HuH-7 (cell line): ENCODE measurements at regions not wholly inside any gene's neighbourhood (a gene's known extent, or its start where the extent isn't known, plus 50 kb on each side); places are given as distances from the start of the nearest gene placed in this dataset.

Source experiments
- DNase-seq: peaks from one replicate; pipeline ENCODE4 v3.0.0; 2011; ENCODE audit warnings: low spot score

DNA sequence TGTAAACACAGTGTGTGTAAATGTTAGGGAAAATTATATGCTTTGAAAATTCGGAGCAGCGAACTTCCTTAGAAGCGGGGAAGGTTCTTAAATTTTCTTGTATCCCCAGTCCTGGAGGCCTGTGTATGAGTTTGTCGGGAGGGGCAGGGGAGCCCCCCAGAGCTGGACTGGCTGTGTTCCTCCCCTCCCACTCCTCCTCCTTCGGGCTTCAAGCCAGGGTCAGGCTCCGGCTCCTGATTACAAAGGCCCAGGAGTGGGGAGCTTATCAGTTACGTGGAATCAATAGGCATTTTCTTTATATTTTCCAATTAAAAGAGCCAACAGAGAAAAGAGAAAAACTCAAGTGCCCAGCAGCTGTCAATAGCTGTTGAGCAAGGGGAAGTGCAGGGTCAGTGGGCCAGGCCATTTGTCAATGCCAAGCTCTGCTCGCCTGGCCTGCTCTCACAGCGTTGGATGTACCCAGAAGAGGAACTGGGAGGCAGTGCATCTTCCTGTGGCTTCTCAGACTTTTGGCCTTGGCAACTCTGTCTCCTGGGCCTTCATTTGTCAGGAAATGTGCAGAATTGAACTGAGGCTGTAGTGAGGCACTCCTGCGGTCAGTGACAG lies 156.9 kb upstream of the PCBD1 start:
- no peak for DNase-seq

DNA sequence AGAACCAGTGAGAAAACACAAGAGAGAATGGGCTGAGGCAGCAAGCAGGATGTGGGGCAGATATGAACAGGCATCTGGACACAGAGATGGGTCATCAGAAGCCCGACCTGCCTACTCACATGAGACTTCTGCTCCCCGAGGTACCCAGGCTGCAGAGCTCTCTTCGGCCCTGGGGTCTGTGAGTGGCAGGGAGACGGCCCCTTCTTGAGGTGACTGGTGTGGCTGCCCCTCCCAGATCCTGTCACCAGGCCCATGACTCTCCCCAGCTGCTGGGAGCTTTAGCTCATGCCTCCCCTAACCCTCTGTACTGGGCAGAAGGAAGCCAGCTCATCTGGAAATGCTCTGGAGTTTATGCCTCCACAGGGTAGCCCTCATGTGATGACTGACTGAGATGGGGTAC lies 157.6 kb upstream of the PCBD1 start:
- no peak for DNase-seq

DNA sequence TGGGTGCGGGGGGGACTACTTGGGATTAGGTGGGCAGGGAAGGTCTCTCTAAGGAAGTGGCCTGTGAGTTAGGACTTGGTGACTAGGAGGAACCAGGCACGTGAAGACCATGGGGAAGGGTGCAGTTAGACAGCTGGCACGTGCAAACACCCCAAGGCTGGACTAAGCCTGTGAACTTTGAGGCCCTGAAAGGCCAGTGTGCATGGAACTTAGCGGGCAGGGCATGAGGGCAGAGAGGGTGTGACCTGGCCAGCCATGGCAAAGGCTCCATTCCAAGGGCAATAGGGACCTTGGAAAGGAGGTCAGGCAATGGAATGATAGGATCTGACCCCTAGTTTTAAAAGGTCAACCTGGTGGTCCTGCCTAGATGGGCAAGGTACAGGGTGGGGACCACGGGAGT lies 158.4 kb upstream of the PCBD1 start:
- no peak for DNase-seq

DNA sequence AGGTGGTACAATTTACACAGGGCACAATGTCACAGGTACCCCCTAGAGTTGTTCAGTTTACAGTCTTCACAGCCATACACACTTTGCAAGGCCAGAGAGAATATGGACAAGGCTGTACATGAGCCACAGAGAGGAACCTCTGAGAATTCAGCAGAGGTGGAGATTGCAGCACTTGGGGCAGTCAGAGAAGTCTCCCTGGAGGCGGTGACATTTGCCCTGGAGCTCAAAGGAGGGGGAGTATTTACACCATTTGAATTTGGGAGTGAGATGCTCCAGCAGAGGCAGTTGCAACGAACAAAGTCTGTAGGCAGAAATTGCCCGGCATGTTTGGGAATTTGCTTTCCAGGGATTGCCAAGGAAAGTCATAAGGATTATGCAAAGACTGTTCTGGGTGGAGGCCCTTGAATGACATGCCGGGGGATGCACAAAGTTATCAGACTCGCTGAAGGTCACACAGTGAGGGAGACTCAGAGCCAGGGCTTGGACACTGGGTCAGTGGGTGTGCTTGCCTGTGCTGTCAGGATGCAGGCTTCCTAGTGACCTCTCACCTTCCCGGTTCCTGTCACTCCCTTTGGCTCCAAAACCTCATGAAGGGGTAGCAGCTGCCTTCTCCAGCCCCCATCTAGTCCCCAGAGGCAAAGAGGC lies 160.7 kb upstream of the PCBD1 start:
- no peak for DNase-seq

DNA sequence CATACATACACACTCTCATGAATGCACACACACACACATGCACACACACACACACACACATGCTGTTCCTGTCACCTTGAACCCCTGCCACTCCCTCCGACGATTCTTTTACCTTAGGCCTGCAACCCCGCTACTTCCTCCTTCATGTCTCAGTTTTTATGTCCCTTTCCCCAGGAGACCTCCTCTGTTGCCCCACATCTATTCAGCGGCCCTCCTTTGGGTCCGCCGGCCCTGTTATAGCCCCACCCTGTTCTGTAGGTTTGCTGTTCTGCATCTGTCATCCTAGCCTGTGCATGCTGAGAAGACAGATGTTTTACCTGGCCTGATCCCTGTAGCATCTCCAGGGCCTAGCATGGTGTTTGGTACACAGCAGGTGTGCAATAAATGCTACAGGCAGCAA lies 161.6 kb upstream of the PCBD1 start:
- no peak for DNase-seq

DNA sequence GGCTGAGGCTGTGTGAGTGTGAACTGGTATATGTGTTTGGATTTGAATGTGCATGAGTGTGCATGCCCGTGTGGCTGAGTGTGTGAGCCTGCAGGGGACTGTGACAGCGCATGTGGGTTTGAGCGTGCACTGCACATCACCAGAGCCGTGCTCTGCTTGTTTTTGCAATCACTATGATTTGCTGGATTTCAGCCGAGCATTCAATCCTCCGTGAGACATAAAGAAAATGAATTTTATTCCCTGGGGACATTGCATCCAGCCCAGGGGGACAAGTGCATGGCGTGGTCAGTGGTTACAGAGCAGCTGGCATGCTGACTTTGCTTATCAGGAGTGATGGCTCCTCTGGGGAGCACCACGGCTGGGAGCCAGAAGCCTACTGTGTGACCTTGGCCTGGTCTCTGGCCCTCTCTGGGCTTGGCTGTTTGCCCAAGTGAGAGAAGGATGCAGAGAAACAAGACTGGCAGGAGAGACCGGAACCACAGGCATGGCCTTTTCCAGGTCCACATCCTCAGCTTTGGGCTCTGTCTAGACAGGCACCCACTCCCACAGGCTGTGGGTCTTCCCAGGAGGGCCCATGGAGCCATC lies 160.2 kb upstream of the UNC5B start:
- no peak for DNase-seq

DNA sequence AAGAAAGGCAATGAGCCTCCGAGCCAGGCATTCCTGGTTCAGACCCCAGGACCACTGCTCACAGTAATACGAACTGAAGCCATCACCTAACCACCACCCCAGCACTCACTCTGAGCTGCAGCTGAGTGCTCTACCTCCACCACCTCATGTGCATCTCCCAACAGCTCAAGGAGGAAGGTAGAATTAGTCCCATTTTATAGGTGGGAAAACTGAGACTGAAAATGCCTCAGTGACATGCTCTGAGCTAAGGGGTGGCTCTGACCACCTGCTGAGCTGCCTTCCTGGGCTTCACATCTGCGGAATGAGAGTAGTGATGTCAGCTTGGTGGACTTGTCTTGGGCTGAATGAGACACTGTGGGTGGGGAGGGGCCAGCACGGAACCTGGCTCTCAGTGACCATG lies 159.7 kb upstream of the UNC5B start:
- no peak for DNase-seq

DNA sequence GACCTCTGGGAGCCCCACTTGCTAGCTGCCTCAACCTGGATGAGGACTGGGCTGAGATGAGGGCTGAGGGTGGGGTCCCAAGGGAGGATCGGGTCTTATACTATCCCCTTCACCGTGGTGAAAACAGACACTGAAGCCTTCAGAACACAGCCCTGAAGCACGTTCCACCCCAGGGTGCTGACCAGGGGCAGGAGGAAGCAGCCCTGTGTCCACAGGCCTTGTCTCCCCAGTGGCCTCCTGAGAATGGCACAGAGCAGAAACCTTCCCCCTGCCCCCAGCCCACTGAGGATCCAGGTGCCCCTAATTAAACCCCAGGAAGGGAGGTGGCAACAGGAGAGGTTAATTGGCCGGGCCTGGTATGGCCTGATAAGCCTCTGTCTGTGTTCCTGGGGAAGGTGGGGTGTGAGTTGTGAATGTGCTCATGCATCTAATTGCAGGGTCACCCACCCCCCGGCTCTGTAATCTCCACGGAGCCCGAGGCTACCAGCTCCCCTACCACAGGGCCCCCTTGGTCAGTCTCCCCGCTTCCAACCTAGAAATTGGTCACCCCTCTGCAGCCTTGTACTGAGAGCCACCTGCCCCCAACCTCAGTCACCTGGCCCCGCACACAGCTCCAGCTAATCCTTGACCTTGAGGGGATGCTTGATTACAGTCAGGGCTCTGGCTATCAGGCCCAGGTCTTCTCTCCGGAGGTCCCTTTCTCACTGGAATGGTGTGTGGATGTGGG lies 159.0 kb upstream of the UNC5B start:
- DNase-seq = no peak

DNA sequence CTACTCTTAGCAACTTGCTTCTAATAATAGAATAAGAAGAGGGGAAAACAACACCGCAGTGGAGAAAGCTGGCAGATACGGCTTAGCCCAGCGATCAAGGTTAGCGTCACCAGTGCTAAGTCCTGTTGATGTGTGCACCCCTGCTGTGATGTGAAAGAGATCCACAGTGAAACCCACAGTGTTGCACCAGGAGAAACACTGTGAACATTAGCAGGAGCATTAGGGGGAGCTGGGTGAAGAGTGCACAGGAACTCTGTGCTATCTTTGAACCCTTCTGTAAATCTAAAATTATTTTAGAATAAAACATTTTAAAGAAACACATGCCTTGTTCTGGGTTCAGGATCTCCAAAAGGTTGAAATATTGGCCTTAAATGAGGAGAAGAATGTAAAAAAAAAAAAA lies 154.1 kb upstream of the UNC5B start:
- no peak for DNase-seq

DNA sequence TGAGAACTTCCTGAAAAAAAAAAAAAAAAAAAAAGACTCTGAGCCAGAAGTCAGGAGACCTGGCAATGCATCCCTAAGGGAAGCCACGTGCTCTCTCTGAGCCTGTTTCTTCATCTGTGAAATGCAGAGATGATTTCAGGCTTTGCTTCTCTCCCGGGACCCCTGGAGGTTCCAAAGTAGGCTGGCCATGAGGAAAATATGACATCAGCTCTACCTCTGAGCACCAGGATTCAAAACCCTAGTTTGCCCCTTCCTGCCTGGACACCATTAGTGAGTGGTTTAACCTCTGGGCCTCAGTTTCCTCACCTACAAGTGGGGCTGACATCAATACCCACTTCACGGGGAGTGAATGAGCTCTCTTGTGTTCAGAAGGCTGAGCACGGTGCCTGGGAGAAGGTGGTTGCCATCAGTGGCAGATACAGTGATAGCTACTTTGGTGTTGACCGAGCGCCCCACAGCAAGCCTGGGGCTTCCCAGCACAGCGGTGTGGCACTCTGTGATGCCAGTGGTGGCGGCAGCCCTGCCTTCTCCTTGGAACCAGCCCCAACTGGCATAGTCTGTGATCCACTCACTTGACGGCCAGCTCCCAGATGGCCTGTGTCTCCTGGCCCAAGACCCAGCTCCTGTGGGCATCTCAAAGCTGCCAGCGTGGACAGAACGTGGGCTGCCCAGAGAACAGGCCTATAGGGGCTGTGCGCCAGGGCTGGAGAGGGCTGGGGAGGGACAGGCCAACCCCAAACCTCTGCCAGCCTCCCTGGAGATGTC lies 153.1 kb upstream of the UNC5B start:
- DNase-seq = no peak

DNA sequence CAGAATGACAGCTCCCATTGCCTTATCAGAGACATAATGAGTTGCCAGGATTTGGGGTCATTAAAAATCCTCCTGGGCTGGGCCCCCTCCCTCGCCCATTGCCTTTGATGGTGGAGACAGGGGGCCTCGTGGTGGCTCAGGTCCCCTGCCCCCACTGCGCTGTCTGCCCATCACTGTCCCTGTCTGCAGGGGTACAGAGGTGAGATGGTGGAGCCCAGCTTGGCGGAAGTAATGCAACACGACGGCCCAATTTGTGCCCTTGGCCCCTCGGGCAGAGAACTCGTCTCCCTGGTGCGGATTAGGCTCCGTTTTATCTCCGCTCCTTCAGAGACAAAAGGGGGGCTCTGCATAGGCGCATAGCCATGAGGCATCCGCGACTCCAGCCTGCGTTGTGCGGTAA lies 152.4 kb upstream of the UNC5B start:
- no peak for DNase-seq

DNA sequence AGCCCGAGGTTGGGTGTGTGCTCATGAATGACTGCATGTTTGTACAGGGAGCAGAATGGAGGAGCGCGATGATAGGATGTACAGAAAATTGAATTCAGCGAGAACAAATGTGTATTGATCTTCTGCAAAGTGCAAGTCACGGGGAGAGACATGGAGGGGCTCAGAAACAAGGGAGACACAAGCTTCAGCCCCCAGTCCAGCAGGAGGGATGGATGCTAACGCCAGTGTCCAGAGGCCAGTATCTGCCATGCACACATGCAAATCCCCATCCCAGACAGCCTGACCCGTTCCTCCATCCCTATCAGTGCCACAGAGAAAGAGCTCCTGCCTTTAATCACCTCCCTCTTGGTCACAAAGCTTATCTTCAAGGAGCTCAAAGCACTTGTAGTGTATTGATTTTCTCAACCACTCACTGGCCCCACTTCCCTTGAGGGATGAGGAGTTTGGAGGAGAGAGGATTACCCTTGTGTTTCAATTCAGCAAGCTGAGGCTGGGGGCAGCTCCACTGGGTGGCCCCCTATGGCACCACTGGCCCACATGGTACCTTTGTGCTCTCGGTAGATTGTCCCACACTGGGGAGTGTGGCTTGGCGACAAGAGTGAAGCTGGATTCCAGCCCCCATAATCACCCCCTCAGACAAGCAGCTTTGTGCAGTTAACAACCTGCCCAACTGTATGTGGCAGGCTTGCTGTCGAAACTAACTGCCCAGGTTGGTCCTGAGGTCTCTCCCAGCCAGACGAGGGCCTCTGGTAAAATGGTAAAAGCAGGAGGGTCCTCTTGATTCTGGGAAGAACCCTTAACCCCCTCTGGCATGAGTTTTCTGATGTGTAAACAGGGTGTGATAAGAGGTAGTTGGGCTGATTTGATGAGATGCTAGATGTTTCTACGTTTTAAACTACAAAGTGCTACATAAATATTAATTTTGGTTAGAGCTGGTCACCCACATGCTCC lies 151.6 kb upstream of the UNC5B start:
- DNase-seq = no peak

DNA sequence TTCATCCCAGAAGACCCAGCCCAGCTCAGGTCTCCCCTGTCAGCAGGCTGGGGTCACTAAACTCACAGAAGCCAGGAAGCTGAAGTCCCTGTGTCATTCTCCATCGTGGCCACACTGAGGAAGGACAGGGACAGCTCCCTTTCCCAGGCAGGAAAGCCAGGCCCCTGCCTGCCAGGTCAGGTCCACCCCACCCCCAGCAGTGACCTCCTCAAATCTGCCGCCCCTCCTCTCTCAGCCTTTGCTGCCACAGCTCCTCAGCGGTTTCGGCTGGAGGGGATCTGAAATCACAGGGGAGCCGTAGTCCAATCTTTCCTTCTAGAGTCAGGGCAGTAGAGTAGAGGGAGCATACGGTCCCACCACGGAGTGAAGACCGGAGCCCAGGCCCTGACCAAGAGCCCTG lies 150.9 kb upstream of the UNC5B start:
- no peak for DNase-seq

DNA sequence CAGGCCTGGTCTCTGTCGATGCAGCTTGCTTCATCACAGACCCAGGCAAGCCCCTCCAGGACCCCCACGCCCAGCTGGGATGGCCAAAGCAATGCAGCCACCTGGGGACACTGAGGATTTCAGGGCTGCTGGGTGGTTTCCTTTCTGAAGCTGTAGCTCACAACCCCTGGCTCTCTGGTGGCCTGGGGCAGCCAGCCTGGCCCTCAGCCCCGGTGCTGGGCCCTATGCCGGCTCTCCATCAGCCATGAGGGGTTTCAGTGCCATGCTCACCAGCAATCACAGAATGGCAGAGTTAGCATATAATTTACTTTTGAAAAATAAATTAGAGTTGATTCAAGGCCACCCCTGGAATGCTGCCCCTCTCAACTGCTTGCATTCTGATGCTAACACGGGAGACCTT lies 150.2 kb upstream of the UNC5B start:
- DNase-seq = no peak

DNA sequence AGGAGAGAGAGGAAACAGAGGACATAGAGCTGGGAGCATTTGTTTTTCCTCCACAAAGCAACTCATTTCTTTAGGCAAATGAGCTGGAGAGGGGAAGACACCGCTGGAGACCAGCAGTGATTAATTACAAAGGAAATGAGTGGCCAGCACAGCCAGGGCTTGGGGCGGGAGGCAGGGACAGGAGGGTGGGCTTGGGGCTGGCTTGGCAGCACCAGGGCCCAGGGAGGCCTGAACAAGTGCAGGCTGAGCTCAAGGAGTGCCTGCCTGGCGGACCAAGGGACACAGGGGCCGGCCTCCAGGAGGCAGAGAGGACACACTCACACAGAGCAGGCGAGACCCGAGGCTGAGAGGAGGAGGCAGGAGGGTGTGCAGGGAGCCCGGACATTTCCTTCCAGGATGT lies 149.0 kb upstream of the UNC5B start:
- no peak for DNase-seq

DNA sequence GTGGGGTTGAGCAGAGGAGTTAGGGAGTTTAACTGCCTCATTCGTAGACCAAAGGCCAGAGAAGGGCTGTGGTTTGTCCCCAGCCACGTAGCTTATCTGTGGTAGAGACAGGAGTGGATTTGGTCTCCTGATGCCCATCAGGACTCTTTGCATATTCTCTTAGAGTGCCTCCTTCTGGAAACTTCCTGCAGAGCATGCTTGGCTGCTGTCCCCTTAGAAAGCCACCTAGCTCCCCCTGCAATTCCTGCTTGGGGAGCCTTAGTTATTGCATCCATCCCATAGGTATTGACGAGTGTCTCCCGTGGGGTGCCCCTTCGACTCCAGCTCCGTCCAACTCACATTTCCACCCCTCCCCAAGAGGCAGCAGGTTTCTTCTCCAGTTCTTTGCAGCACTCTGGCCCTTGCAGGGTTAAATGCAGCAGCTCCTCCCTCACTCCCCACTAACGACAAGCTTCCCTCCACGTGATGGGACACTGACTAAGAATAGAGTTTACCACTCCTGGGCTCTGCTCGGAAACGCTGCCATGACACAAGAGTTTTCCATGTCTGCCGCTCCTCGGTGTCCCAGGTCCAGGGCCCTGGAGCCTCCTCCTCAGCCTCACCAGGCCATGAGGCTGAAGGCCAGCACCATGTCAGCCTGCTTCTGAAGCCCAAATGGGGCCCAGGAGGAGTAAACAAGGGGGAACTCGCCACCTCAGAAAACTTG lies 147.8 kb upstream of the UNC5B start:
- DNase-seq = no peak

DNA sequence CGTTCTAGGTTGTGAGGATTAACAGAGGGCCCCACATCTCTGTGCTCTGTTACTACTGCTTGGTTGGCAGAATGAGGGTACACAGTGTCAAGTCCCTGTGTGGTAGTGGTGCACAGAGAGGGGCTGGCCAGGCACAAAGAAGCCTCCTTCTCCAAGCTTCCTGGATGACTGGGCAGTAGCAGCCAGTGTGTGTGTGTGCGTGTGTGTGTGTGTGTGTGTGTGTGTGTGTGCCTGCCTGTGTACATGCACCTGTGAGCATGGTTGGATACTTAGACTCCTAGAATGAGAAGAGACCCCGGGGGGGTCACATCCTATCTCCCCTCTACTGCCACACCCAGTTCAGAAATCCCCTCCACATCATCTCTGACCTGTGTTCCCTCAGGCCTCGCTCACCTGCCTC lies 146.7 kb upstream of the UNC5B start:
- no peak for DNase-seq

DNA sequence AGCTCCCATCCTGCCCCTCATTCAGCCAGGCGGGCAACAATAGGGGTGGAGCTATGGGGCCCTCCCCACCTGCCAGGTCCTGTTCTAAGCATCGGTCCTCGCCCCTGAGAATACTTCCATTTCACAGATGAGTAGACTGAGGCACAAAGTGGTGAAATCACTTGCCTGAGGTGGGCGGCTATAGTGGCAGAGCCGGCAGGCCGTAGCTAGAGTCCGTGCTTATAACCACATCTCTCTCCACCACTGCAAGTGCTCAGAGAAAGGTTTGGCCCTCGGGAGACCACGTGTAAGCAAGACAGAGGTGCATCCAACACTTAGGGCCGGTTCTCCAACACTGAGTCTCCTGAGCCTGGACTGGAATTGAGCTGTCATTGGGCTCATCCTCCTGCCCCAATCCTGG lies 145.8 kb upstream of the UNC5B start:
- DNase-seq = no peak

DNA sequence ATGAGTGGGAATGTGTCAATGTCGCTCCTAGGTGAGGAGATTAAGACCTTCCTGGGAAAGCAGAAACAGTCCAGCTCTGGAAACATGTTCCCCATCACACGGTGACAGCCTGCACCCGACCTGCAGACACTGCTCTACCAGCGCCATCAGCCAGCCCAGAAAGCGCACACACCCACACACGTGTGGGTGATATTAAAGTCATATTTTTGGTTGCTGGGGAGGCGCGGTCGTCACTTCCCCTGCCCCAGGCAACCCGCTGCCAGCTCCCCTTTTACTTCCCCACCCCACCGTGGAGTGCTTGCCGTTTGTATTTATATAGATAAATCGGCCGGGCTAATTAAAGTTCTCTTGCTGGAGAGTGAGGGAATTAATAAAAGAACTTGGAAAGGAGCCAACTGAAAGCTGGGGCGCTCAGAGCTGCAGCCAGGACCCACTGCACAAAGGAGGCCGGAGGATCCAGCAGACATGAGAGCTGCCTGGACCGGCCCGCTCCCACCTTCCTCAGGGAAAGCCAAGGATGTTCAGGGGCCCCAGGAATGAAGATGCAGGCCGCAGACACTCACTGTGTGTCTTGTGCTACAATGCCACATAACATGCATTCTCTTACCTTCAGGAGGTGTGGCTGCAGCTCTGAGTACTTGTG lies 145.2 kb upstream of the UNC5B start:
- DNase-seq = no peak

DNA sequence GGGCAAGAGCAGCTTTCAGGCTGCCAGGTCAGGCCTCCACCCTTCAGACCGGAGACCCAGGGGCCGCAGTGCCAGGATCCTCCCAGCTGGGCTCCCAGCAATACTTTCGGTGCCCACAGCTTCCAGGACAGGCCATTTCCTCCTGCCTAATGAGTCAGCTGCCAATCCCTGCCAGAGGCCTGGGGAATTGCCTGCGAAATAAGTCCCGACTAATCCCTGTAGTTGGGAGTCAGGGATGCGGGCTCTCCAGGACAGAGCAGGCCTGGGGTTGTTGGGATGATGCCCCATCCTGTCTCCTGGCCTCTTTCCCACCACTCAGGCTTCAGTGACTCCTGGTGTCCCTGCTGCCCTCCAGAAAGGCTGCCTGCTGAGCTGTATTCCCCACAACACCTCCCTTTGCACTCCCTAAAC lies 143.5 kb upstream of the UNC5B start:
- no peak for DNase-seq
